ENCODE measurements at regions not wholly inside any gene's neighbourhood (a gene's known extent, or its start where the extent isn't known, plus 50 kb on each side); places are given as distances from the start of the nearest gene placed in this dataset.

DNA sequence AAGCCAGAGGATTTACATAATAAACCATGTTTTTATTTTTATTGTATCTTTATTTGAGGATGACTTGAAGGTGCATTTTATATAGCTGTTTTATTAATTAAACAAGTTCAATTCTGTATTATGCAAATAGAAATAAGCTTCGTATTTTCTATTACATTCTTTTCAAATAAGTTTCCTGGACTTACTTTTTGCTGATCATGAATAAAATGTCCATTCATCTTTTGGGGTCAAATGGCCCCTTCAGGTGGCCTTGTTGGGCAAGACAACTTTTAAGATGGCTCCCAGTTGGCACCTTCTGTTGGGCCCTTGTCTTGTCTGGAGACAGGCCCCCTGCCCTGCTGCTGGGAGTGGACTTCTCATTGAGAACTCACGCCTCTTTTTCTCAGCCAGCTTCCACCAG lies 654.6 kb upstream of the NOX3 start:
- Histone ChIP-seq H3K36me3 (no peaks in the 10 kb centered on the region), H3K4me3 (no peak overlapping the region), H3K4me1 (no peaks in the 10 kb centered on the region), H3K27me3 (no peaks in the 10 kb centered on the region), H3K9me3 (no peaks in the 10 kb centered on the region), H3K27ac (replicated peaks in 1 of 4) (no peak overlapping the region)
- no peak for DNase-seq (ENCODE audit: extremely low spot score)
- TF ChIP-seq, protein P1, sequence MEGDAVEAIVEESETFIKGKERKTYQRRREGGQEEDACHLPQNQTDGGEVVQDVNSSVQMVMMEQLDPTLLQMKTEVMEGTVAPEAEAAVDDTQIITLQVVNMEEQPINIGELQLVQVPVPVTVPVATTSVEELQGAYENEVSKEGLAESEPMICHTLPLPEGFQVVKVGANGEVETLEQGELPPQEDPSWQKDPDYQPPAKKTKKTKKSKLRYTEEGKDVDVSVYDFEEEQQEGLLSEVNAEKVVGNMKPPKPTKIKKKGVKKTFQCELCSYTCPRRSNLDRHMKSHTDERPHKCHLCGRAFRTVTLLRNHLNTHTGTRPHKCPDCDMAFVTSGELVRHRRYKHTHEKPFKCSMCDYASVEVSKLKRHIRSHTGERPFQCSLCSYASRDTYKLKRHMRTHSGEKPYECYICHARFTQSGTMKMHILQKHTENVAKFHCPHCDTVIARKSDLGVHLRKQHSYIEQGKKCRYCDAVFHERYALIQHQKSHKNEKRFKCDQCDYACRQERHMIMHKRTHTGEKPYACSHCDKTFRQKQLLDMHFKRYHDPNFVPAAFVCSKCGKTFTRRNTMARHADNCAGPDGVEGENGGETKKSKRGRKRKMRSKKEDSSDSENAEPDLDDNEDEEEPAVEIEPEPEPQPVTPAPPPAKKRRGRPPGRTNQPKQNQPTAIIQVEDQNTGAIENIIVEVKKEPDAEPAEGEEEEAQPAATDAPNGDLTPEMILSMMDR (IDR thresholded peaks at IDR 0.05), result no peak
- TF ChIP-seq EP300 (IDR thresholded peaks at IDR 0.05) (no peak), POLR2A (IDR thresholded peaks at IDR 0.05; ENCODE audit: low read depth) (no peak), POLR2AphosphoS5 (IDR thresholded peaks at IDR 0.05) (no peak)
- 79% methylated on average over 2 of the region's 2 CpGs for WGBS
- intact Hi-C loops (cut with DNase I), result no loop called here

DNA sequence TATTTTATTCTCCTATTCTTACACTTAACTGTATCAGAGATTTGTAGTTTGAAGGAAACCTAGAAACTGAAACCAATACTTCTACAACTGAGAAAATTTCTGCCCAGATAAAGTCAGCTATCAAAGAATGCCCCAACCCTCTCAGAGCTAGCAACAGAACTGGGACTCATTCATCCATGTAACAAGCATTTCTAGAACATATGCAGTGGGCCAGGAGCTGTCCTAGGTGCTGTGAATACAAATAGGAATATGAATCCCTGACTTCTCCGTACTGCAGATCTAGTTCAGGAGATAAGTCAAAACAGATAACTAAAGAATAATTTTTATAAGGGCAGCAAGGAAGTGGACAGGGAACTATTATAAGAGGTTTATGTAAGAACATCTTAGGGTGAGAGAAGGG lies 654.1 kb upstream of the NOX3 start:
- Histone ChIP-seq H3K4me1 (no peaks in the 10 kb centered on the region), H3K27ac (replicated peaks in 1 of 4) (no peak overlapping the region), H3K27me3 (no peaks in the 10 kb centered on the region), H3K9me3 (no peaks in the 10 kb centered on the region), H3K36me3 (no peaks in the 10 kb centered on the region), H3K4me3 (no peak overlapping the region)
- peak; percentile 75 for DNase-seq (ENCODE audit: extremely low spot score)
- WGBS, result 50% methylated on average over 1 of the region's 1 CpG
- TF ChIP-seq POLR2A (IDR thresholded peaks at IDR 0.05; ENCODE audit: low read depth) (no peak), EP300 (IDR thresholded peaks at IDR 0.05) (no peak), POLR2AphosphoS5 (IDR thresholded peaks at IDR 0.05) (no peak)
- TF ChIP-seq, protein P1 (IDR thresholded peaks at IDR 0.05), result no peak
- intact Hi-C loops (cut with DNase I), result no loop called here

DNA sequence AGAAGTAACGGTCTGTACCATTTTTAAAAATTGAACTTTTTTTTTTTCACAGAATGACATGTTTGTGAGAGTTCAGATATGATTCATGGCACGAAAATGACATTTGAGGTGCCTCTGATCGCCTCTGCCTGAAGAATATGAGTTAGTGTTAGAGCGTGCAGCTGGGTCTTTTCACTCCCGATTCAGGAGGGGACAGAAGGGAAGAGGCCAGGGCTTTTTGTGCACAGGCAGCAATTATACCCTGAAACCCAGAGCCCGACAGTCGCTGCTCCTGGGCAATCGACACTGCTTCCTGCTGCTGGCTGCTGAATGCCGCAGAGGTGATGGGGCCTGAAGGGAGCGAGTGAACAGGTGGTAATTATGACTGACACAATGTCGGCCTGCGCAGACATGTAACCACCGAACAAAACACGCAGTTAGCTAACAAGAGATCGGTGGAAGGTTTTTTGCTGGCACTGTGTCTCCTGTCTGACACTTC lies 652.0 kb upstream of the NOX3 start:
- DNase-seq (ENCODE audit: extremely low spot score), result peak; percentile 88
- H3K36me3 ChIP-seq, result no peaks in the 10 kb centered on the region
- WGBS, result 64% methylated on average over 15 of the region's 15 CpGs
- TF ChIP-seq POLR2AphosphoS5 (IDR thresholded peaks at IDR 0.05), result no peak
- TF ChIP-seq, protein P1 (IDR thresholded peaks at IDR 0.05), result no peak
- no peak for TF ChIP-seq POLR2A (IDR thresholded peaks at IDR 0.05; ENCODE audit: low read depth)
- intact Hi-C loops (cut with DNase I), result no loop called here
- H3K27me3 ChIP-seq, result no peaks in the 10 kb centered on the region
- no peaks in the 10 kb centered on the region for H3K4me1 ChIP-seq
- H3K4me3 ChIP-seq, result no peak overlapping the region
- H3K9me3 ChIP-seq, result no peaks in the 10 kb centered on the region
- H3K27ac ChIP-seq (replicated peaks in 1 of 4), result no peak overlapping the region

DNA sequence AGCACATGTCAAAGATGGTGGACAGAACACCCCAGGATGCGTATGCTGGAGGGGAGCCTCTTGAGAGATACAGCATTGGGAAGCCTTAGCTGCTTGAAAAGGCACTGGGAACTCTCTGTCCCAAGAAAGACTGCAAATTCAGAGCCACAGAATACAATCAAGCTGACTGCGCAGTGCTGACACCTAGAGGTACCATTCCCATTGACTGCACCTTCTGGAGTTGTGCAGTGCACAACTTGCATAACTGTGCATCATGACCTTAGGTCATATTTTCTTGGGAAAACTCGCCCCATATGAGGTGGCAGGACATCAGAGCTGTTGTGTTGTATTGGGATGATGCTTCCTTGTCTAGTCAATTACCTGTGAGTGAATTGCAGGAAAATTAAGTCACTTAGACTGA lies 646.5 kb upstream of the NOX3 start:
- WGBS, result 62% methylated on average over 2 of the region's 3 CpGs
- TF ChIP-seq, protein P1 (IDR thresholded peaks at IDR 0.05), result no peak
- TF ChIP-seq EP300 (IDR thresholded peaks at IDR 0.05), result no peak
- no peak for TF ChIP-seq POLR2AphosphoS5 (IDR thresholded peaks at IDR 0.05)
- no peak for TF ChIP-seq POLR2A (IDR thresholded peaks at IDR 0.05; ENCODE audit: low read depth)
- no peaks in the 10 kb centered on the region for H3K27me3 ChIP-seq
- H3K27ac ChIP-seq (replicated peaks in 1 of 4), result no peak overlapping the region
- H3K4me1 ChIP-seq, result no peaks in the 10 kb centered on the region
- H3K4me3 ChIP-seq, result no peak overlapping the region
- no peak for DNase-seq (ENCODE audit: extremely low spot score)
- H3K36me3 ChIP-seq, result no peaks in the 10 kb centered on the region
- intact Hi-C loops (cut with DNase I), result no loop called here
- H3K9me3 ChIP-seq, result no peaks in the 10 kb centered on the region

DNA sequence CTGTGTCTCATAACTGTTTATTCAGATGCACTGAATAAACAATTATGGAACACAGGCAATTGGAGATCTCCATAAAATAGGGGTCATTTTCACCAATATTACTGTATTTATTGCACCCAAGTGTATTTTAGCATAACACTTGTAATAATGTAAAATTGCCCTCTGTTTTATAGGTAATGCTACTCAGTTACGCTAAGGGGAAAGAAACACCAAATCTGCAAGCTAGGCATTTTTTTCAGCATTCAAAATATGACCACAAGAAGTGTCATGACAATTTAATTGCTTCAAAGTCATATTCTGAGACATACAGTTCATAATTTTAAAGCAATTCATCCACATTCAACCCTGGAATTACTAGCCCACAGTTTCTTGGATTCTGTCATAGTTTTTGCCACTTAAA lies 643.2 kb upstream of the NOX3 start:
- Histone ChIP-seq H3K27me3 (no peaks in the 10 kb centered on the region), H3K4me1 (no peaks in the 10 kb centered on the region), H3K36me3 (no peaks in the 10 kb centered on the region), H3K9me3 (no peaks in the 10 kb centered on the region), H3K4me3 (no peak overlapping the region), H3K27ac (replicated peaks in 1 of 4) (no peak overlapping the region)
- TF ChIP-seq EP300 (IDR thresholded peaks at IDR 0.05), result no peak
- TF ChIP-seq, protein P1 (IDR thresholded peaks at IDR 0.05), result no peak
- no peak for TF ChIP-seq POLR2AphosphoS5 (IDR thresholded peaks at IDR 0.05)
- no peak for TF ChIP-seq POLR2A (IDR thresholded peaks at IDR 0.05; ENCODE audit: low read depth)
- intact Hi-C loops (cut with DNase I), result no loop called here
- no peak for DNase-seq (ENCODE audit: extremely low spot score)
- WGBS, result 92% methylated on average over 1 of the region's 1 CpG

Measured in esophagus muscularis mucosa (tissue), 4 donors.